ENCODE measurements at regions not wholly inside any gene's neighbourhood (a gene's known extent, or its start where the extent isn't known, plus 50 kb on each side); places are given as distances from the start of the nearest gene placed in this dataset.
"Not testable (repeated sequence)": the region's sequence is repeated elsewhere in the genome, so short reads cannot be mapped to it uniquely, and the experiment has no call there.

DNA sequence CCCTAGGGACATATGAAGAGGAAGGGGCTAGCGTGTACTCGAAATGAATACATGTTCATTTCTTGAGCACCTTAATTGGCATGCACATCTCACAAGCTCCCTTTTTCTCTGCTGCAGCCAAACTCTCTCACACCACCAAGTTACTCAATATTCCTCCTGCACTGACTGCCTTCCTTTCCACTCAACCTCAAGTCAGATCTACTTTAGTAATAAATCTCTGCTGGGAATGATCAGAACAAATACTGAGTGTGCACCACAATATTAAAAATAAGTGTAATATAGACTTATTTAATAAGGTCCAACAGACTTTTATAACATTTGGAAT, 995.8 kb upstream of the WWC1 start:
- H3K27me3 ChIP-seq: no peaks in the 10 kb centered on the region
- no peaks in the 10 kb centered on the region for H3K9me2 ChIP-seq (replicated peaks; ENCODE audit: insufficient read depth)
- H3K4me3 ChIP-seq: no peak overlapping the region
- no peak overlapping the region for H3K4me2 ChIP-seq
- WGBS (ENCODE audit: low lambda C conversion rate, missing lambda C conversion rate): 92% methylated on average over 2 of the region's 2 CpGs
- peaks cover 19% of the 10 kb centered on the region for H3K4me1 ChIP-seq (ENCODE audit: insufficient read depth)
- no peak overlapping the region for H2AFZ ChIP-seq
- no peak for TF ChIP-seq CTCF (IDR thresholded peaks at IDR 0.05; ENCODE audit: poor library complexity)
- TF ChIP-seq EZH2 (IDR thresholded peaks at IDR 0.05; ENCODE audit: borderline replicate concordance): no peak
- peak overlapping the region; percentile 75 for H3K27ac ChIP-seq
- no peak for DNase-seq (ENCODE audit: low spot score)
- H4K20me1 ChIP-seq (ENCODE audit: insufficient read depth, poor library complexity, severe bottlenecking): no peaks in the 10 kb centered on the region
- H3K36me3 ChIP-seq (replicated peaks; ENCODE audit: insufficient read depth, low read depth): no peaks in the 10 kb centered on the region
- no peaks in the 10 kb centered on the region for H3K79me2 ChIP-seq
- no peaks in the 10 kb centered on the region for H3K9me3 ChIP-seq (ENCODE audit: low read depth)

- peaks cover 19% of the 10 kb centered on the region for H3K4me1 ChIP-seq (ENCODE audit: insufficient read depth)
- no peak overlapping the region for H3K4me2 ChIP-seq
- no peaks in the 10 kb centered on the region for H3K9me2 ChIP-seq (replicated peaks; ENCODE audit: insufficient read depth)
- no peaks in the 10 kb centered on the region for H3K9me3 ChIP-seq (ENCODE audit: low read depth)
- H4K20me1 ChIP-seq (ENCODE audit: insufficient read depth, poor library complexity, severe bottlenecking): no peaks in the 10 kb centered on the region
- no peak overlapping the region for H2AFZ ChIP-seq
- TF ChIP-seq CTCF (IDR thresholded peaks at IDR 0.05; ENCODE audit: poor library complexity) (no peak), EZH2 (IDR thresholded peaks at IDR 0.05; ENCODE audit: borderline replicate concordance) (no peak), EZH2phosphoT487 (IDR thresholded peaks at IDR 0.05; ENCODE audit: low read depth, severe bottlenecking, unreplicated experiment) (no peak)
- H3K79me2 ChIP-seq: no peaks in the 10 kb centered on the region
- WGBS (ENCODE audit: low lambda C conversion rate, missing lambda C conversion rate): 72% methylated on average over 5 of the region's 5 CpGs
- H3K4me3 ChIP-seq: no peak overlapping the region
- no peaks in the 10 kb centered on the region for H3K36me3 ChIP-seq (replicated peaks; ENCODE audit: insufficient read depth, low read depth)
- no peaks in the 10 kb centered on the region for H3K27me3 ChIP-seq
- DNase-seq (ENCODE audit: low spot score): no peak
- H3K27ac ChIP-seq: no peak overlapping the region
Measured at GRCh38 chr5:167296066-167296465, 995.4 kb upstream of the WWC1 start.

DNA sequence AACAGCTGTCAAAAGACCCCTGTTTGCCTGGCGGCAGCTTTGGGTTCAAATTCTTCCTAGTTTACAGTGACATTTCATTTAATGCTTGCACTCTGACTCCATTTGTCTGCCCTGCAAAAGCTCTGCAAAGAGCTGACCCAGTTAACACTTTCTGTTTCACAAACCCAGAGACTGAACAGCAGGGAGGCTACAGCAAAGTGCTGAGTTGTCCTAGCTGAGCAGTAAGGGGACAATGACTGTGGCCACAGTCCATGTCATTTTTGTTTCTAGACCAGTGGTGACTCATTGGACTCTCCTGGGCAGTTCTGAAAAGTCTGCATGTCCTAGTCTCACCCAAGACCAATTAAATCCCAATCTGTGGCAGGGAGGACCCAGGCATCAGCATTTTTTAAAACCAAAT, 994.8 kb upstream of the WWC1 start:
- no peak overlapping the region for H2AFZ ChIP-seq
- H4K20me1 ChIP-seq (ENCODE audit: insufficient read depth, poor library complexity, severe bottlenecking): no peaks in the 10 kb centered on the region
- no peak overlapping the region for H3K4me3 ChIP-seq

GRCh38 chr5:167299861-167300260, 991.6 kb upstream of the WWC1 start:
- not testable (repeated sequence) for H3K4me2 ChIP-seq; H3K9me2 ChIP-seq (replicated peaks; ENCODE audit: insufficient read depth); H3K27me3 ChIP-seq; H3K36me3 ChIP-seq (replicated peaks; ENCODE audit: insufficient read depth, low read depth); H2AFZ ChIP-seq; DNase-seq (ENCODE audit: low spot score); H3K79me2 ChIP-seq; H3K27ac ChIP-seq; H3K9me3 ChIP-seq (ENCODE audit: low read depth); H4K20me1 ChIP-seq (ENCODE audit: insufficient read depth, poor library complexity, severe bottlenecking); H3K4me3 ChIP-seq
- 77% methylated on average over 7 of the region's 7 CpGs for WGBS (ENCODE audit: low lambda C conversion rate, missing lambda C conversion rate)
- H3K4me1 ChIP-seq (ENCODE audit: insufficient read depth): peaks cover 11% of the 10 kb centered on the region

More for the DNA sequence above, 994.8 kb upstream of the WWC1 start:
- no peak for DNase-seq (ENCODE audit: low spot score)
- H3K4me1 ChIP-seq (ENCODE audit: insufficient read depth): peaks cover 19% of the 10 kb centered on the region
- no peaks in the 10 kb centered on the region for H3K36me3 ChIP-seq (replicated peaks; ENCODE audit: insufficient read depth, low read depth)
- no peaks in the 10 kb centered on the region for H3K9me2 ChIP-seq (replicated peaks; ENCODE audit: insufficient read depth)
- no peaks in the 10 kb centered on the region for H3K9me3 ChIP-seq (ENCODE audit: low read depth)
- 81% methylated on average over 1 of the region's 1 CpG for WGBS (ENCODE audit: low lambda C conversion rate, missing lambda C conversion rate)
- no peak overlapping the region for H3K27ac ChIP-seq
- no peaks in the 10 kb centered on the region for H3K79me2 ChIP-seq
- H3K27me3 ChIP-seq: no peaks in the 10 kb centered on the region
- no peak overlapping the region for H3K4me2 ChIP-seq
- TF ChIP-seq CTCF (IDR thresholded peaks at IDR 0.05; ENCODE audit: poor library complexity) (no peak), EZH2phosphoT487 (IDR thresholded peaks at IDR 0.05; ENCODE audit: low read depth, severe bottlenecking, unreplicated experiment) (no peak), EZH2 (IDR thresholded peaks at IDR 0.05; ENCODE audit: borderline replicate concordance) (no peak)

Data from hepatocyte (in vitro differentiated cells).